ENCODE measurements at regions not wholly inside any gene's neighbourhood (a gene's known extent, or its start where the extent isn't known, plus 50 kb on each side); places are given as distances from the start of the nearest gene placed in this dataset.
"Not testable (repeated sequence)": the region's sequence is repeated elsewhere in the genome, so short reads cannot be mapped to it uniquely, and the experiment has no call there.

- no peak for DNase-seq
Measured at GRCh38 chr3:15903759-15904720, 106.3 kb upstream of the ANKRD28 start.

- no peak for DNase-seq
Measured at GRCh38 chr3:15905041-15905440, 107.3 kb upstream of the ANKRD28 start.

GRCh38 chr3:15907403-15907802, 109.6 kb upstream of the ANKRD28 start:
- not testable (repeated sequence) for DNase-seq

GRCh38 chr3:15918988-15919387, 121.2 kb upstream of the ANKRD28 start:
- DNase-seq, result no peak

- DNase-seq, result no peak
Measured at GRCh38 chr3:15919971-15920370, 122.2 kb upstream of the ANKRD28 start.

- DNase-seq, result no peak
Measured at GRCh38 chr3:15923640-15924405, 126.0 kb upstream of the ANKRD28 start.

- DNase-seq, result no peak
Measured at GRCh38 chr3:15924914-15925313, 127.1 kb upstream of the ANKRD28 start.

- no peak for DNase-seq
Measured at GRCh38 chr3:15926871-15927270, 129.1 kb upstream of the ANKRD28 start.

GRCh38 chr3:15927969-15928368, 130.2 kb upstream of the ANKRD28 start:
- DNase-seq, result no peak

GRCh38 chr3:15929944-15930571, 132.3 kb upstream of the ANKRD28 start:
- no peak for DNase-seq

GRCh38 chr3:15932348-15933300, 134.8 kb upstream of the ANKRD28 start:
- DNase-seq, result no peak

GRCh38 chr3:15933439-15934139, 135.8 kb upstream of the ANKRD28 start:
- DNase-seq, result no peak

- DNase-seq, result no peak
Measured at GRCh38 chr3:15934389-15935195, 136.8 kb upstream of the ANKRD28 start.

GRCh38 chr3:15936312-15936711, 138.5 kb upstream of the ANKRD28 start:
- no peak for DNase-seq

GRCh38 chr3:15940641-15941040, 142.9 kb upstream of the ANKRD28 start:
- no peak for DNase-seq

- not testable (repeated sequence) for DNase-seq
Measured at GRCh38 chr3:15941457-15941856, 143.7 kb upstream of the ANKRD28 start.

GRCh38 chr3:15941958-15942357, 144.2 kb upstream of the ANKRD28 start:
- no peak for DNase-seq

GRCh38 chr3:15942462-15942861, 144.7 kb upstream of the ANKRD28 start:
- DNase-seq, result no peak

- DNase-seq, result no peak
Measured at GRCh38 chr3:15942936-15943335, 145.2 kb upstream of the ANKRD28 start.

- no peak for DNase-seq
Measured at GRCh38 chr3:15948388-15948787, 150.6 kb upstream of the ANKRD28 start.

Data from NCI-H446 treated with DMSO at 0.1 percent for 48 hours (cell line).